GF-D8 (cell line): ENCODE measurements at regions not wholly inside any gene's neighbourhood (a gene's known extent, or its start where the extent isn't known, plus 50 kb on each side); places are given as distances from the start of the nearest gene placed in this dataset.
"Not testable (repeated sequence)": the region's sequence is repeated elsewhere in the genome, so short reads cannot be mapped to it uniquely, and the experiment has no call there.

Experiments
- DNase-seq: peaks from one replicate; lab custom pipeline; 2025; lab: John Stamatoyannopoulos, UW

- not testable (repeated sequence) for DNase-seq
Measured at GRCh38 chr5:12573916-12574297, 669.7 kb upstream of the CTNND2 start.

DNA sequence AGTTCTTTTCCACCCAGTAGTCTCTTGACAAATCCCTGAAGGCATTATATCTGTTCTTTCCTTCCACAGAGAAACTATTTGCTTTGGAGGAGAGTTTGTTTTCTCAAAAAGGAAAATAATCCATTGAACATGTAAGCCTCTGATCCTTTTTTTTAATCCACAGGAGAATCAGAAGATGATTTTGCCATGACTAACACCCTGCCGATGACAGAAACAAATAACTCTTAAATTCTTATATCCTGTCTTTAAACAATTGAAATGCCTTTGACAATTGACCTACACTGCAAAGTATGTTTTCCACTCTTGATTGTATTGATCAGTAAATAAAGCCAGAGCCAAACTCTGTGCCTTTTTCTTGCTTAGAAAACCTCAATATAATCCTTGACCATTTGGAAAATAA lies 666.4 kb upstream of the CTNND2 start:
- DNase-seq: no peak

- no peak for DNase-seq
Measured at GRCh38 chr5:12566441-12566840, 662.2 kb upstream of the CTNND2 start.

DNA sequence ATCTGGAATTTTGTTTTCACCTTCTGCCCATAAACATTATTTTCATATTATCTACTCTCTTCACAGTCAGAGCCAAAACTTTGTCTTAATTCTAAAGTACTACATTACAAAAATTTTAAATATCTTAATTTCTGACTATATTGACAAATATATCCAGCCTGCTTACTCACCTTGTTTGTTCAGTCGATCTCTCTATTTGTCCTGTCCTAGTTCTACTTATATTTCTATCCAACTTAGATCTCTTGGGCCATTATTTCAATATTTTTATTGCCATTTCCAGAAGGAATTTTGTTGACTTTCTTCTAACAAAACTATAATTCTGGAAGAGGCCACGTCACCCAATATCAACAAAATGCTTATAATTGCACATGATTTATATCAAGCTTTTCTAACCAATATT lies 652.8 kb upstream of the CTNND2 start:
- DNase-seq: no peak

DNA sequence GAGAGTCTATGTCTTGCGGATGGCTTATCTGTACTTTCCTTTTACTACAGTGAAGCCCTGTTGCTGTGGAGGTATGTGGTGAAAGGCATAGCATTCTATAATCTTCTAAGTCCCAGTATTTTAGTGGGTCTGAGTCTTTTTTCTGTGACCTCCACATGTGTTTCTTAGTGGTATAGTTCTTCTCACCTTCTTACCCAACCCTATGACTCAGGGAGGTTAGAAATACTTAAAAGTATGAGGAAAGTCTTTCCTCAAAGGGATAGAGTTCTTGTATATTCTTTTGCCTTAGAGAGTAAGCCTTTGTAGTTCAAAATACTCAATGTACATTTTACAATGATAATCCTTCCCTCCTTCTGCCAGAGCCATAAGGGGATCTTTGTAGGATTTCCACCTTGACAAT lies 621.9 kb upstream of the CTNND2 start:
- DNase-seq: no peak

GRCh38 chr5:12522116-12522515 lies 617.9 kb upstream of the CTNND2 start:
- no peak for DNase-seq

GRCh38 chr5:12504983-12505382 lies 600.7 kb upstream of the CTNND2 start:
- not testable (repeated sequence) for DNase-seq

GRCh38 chr5:12488161-12488560 lies 583.9 kb upstream of the CTNND2 start:
- no peak for DNase-seq

DNA sequence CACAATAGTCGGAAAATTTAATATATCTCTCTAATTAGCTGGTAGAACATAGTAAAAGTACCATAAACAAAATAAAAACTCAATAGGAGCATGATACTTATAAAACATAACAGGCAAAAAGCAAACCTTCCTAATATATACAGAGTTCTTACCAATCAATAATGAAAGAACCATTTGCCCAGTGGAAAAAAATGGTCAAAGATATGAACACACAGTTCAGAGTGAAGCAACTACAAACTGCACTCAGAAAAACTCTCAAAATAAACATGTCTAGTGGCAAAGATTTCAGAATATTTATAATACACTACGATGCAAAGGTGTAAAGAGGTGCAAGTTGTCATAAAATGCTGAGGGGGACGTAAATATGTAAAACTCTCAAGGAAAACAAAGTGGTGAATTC lies 576.2 kb upstream of the CTNND2 start:
- no peak for DNase-seq

DNA sequence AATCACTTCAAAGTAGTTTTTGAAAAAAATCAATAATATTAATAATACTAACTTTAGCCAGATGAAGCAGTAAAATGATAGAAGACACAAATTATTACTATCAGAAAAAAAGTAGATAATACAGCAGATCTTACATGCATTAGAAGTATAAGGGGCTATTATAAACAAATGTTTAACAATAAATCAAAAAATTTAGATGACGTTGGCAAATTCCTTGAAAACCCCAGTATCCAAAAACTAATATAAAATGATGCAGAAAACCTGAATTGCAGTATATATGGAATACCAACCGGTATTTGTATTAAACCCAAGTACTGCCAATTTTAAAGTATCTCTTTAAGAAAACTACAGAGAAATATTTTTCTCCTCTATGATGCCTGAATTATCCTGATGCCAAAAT lies 573.3 kb upstream of the CTNND2 start:
- no peak for DNase-seq

- DNase-seq: no peak
Measured at GRCh38 chr5:12467799-12468198, 563.6 kb upstream of the CTNND2 start.

GRCh38 chr5:12460493-12461261 lies 556.4 kb upstream of the CTNND2 start:
- no peak for DNase-seq

DNA sequence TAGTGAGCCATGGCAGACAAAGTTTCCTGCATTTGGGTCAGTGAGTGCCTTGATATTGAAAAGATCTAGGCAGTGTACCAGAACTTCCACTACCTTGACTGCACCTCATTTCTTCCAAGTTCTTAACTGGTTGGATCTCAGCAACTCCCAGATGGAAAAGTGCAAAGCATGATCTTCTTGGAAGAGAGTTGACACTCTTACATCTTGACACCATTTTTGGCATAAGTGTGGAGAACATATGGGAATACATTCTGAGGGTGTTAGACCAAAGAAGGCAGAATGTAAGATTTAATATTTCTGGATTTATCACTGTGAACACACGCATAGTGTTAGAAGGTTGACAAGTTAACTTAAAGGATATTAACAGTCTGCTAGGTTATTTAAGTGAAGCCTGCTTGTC lies 555.1 kb upstream of the CTNND2 start:
- DNase-seq: no peak

DNA sequence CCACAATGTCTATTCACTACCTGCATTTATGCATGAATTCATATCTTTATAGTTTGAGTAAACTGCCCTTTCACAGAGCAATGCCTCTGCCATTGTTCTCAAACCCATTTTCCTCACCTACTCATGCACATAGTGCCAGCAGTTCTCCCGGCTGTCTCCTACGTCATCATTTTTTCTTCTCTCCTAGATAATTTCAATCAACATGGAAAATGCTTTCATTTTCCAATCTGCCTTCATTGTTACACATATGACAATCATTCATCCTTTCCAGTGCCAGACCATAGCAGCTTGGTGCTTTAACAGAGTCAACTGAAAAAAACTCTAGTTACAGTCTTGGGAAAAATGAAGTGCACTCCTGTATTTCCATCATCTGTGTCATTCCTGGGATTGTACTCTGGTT lies 514.8 kb upstream of the CTNND2 start:
- no peak for DNase-seq

GRCh38 chr5:12413585-12413984 lies 509.3 kb upstream of the CTNND2 start:
- no peak for DNase-seq

DNA sequence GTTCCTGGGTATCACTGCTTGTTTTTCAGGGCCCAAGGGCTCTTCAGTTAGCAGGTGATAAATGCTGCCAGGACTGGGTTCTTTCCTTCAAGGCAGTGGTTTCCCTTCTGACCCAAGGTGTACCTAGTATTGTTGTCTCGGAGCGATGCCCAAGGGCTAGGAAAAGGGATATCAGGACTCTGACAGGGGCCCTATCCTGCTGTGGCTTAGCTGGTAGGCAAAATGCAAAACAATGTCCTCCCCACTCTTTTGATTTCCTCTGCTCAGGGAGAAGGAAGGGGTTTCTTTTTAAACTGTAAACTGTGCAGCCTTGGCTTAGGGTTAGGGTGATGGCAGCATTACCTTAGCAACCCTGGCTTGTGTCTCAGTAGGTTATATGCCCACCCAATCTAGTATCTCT lies 508.8 kb upstream of the CTNND2 start:
- DNase-seq: no peak

DNA sequence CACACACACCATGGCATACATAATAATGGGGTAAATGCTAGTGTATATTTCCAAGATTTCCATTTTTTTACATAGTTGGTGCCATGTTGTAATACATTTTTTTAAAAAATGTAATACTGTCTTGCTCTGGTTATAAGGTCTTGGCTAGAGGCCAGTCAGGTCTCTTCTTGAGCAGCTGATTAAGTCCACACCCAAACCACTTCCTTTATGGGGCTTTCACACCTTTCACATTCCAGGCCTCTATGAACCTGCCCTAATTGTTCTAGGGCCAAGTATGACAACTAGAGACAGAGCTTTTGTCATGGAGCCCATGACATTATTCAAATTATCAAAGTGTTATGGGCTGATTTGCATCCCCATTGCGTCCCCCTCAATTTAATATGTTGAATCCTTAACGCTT lies 495.6 kb upstream of the CTNND2 start:
- DNase-seq: no peak

- DNase-seq: no peak
Measured at GRCh38 chr5:12392246-12392645, 488.0 kb upstream of the CTNND2 start.

- DNase-seq: no peak
Measured at GRCh38 chr5:12385095-12385494, 480.8 kb upstream of the CTNND2 start.

GRCh38 chr5:12384005-12384404 lies 479.8 kb upstream of the CTNND2 start:
- DNase-seq: no peak

DNA sequence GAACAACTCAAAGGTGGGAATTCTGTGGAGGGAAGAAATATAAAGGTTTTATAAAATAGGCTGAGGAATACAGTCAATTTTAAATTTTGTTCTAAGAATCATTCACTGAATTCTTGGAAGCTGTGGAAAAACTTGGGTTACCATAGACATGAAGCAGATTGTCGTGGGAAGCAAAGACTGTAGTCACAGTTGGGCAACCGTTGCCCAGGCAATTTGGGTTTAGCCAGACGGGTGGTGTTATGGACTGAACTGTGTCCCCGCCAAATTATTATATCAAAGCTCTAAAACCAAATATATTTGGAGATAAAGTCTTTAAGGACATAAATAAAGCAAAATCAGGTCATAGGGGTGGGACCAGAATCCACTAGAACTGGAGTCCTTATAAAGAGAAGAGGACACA lies 463.7 kb upstream of the CTNND2 start:
- DNase-seq: no peak

GRCh38 chr5:12360218-12360617 lies 456.0 kb upstream of the CTNND2 start:
- no peak for DNase-seq

DNA sequence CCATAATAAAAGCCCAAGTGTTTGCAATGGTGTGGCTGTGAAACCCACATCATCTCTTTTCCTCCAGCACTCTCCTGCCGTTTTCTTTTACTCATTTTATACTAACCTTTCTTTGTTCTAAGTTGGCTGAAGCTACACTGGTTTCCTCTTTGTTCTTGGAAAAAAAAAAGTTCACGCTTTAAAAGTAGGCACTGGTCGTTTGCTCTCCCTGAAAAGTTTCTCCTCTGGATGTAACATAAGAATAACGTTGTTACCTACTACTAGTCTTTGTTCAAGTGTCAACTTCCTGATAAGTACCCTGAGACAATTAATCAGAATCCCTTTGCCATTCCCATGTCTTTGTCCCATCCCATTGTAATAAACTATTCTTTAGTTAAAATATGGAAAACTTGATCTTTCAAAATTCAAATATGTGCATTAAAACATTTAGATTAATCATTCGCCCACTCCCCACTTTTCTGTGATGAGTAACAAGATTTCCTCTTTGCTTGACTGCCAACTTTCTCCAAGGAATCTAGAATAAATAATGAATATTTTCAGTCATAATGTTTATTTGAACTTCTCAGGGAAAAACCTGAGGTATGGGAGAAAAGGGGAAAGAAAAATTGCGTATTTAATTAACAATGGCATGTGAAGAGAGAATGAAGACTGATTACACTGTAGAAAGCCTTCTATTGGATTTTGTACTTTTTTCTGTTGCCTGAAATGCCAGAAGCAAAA lies 454.3 kb upstream of the CTNND2 start:
- no peak for DNase-seq

GRCh38 chr5:12357626-12358025 lies 453.4 kb upstream of the CTNND2 start:
- DNase-seq: no peak
